Osteoblast (primary cell): ENCODE measurements at regions not wholly inside any gene's neighbourhood (a gene's known extent, or its start where the extent isn't known, plus 50 kb on each side); places are given as distances from the start of the nearest gene placed in this dataset.

Experiments used
- DNase-seq: peaks from one replicate; pipeline ENCODE4 v3.0.0; 2011; ENCODE audit warnings: low spot score, mixed read lengths; ENCODE audit not compliant: insufficient read length; ENCODE audit errors: missing footprints
- H2AFZ ChIP-seq: 2 replicates; pipeline ENCODE4 v1.6.0; 2011; ENCODE audit warnings: mild to moderate bottlenecking, low read length
- H3K27ac ChIP-seq: 2 replicates; pipeline ENCODE4 v1.5.1; 2011; ENCODE audit warnings: mild to moderate bottlenecking, low read depth, low read length, moderate library complexity
- H3K27me3 ChIP-seq: 2 replicates; pipeline ENCODE4 v1.6.0; 2012; ENCODE audit warnings: mild to moderate bottlenecking, control low read depth, inconsistent platforms, low read length, moderate library complexity; ENCODE audit not compliant: insufficient read depth
- H3K36me3 ChIP-seq: 2 replicates; pipeline ENCODE4 v1.5.1; 2011; ENCODE audit warnings: mild to moderate bottlenecking, low read length, control low read depth, moderate library complexity; ENCODE audit not compliant: insufficient read depth
- H3K4me1 ChIP-seq: 2 replicates; pipeline ENCODE4 v1.5.1; 2011; ENCODE audit warnings: mild to moderate bottlenecking, low read length, control low read depth, moderate library complexity; ENCODE audit not compliant: insufficient read depth
- H3K4me2 ChIP-seq: 2 replicates; pipeline ENCODE4 v1.6.0; 2011; ENCODE audit warnings: mild to moderate bottlenecking, low read length; ENCODE audit not compliant: insufficient read depth
- H3K4me3 ChIP-seq: fragments of 200-600 bp; sonication (generic); 3 replicates; pipeline ENCODE4 v1.5.1; 2012; ENCODE audit warnings: mild to moderate bottlenecking, low read length, inconsistent platforms; ENCODE audit not compliant: insufficient read depth
- H3K79me2 ChIP-seq: 2 replicates; pipeline ENCODE4 v1.6.0; 2012; ENCODE audit warnings: mild to moderate bottlenecking, low read length, control low read depth, inconsistent platforms; ENCODE audit not compliant: insufficient read depth
- H3K9me3 ChIP-seq: 2 replicates; pipeline ENCODE4 v1.5.1; 2011; ENCODE audit warnings: low read depth, low read length, control low read depth
- H4K20me1 ChIP-seq: 2 replicates; pipeline ENCODE4 v1.6.0; 2012; ENCODE audit warnings: mild to moderate bottlenecking, low read length, control low read depth; ENCODE audit not compliant: insufficient read depth
- CTCF ChIP-seq: IDR thresholded peaks from 2 replicates; pipeline ENCODE4 v1.5.1; 2011; ENCODE audit warnings: mild to moderate bottlenecking, low read depth, low read length, moderate library complexity; ENCODE audit errors: extremely low read depth

- no peaks in the 10 kb centered on the region for H3K9me3 ChIP-seq
- no peaks in the 10 kb centered on the region for H4K20me1 ChIP-seq
- H2AFZ ChIP-seq, result no peak overlapping the region
- DNase-seq, result no peak
- no peak overlapping the region for H3K4me3 ChIP-seq
- no peaks in the 10 kb centered on the region for H3K79me2 ChIP-seq
- no peaks in the 10 kb centered on the region for H3K4me1 ChIP-seq
- H3K36me3 ChIP-seq, result no peaks in the 10 kb centered on the region
- no peaks in the 10 kb centered on the region for H3K27me3 ChIP-seq
- TF ChIP-seq CTCF, result no peak
- H3K27ac ChIP-seq, result no peak overlapping the region
- H3K4me2 ChIP-seq, result no peak overlapping the region
These were observed 84.8 kb upstream of the PAQR3 start for GRCh38 chr4:79023799-79024770.

GRCh38 chr4:79022529-79022928 lies 83.3 kb upstream of the PAQR3 start:
- H3K9me3 ChIP-seq, result no peaks in the 10 kb centered on the region
- no peaks in the 10 kb centered on the region for H3K36me3 ChIP-seq
- no peak overlapping the region for H3K27ac ChIP-seq
- no peaks in the 10 kb centered on the region for H4K20me1 ChIP-seq
- TF ChIP-seq CTCF, result no peak
- H3K4me3 ChIP-seq, result no peak overlapping the region
- no peak for DNase-seq
- no peaks in the 10 kb centered on the region for H3K27me3 ChIP-seq
- H2AFZ ChIP-seq, result no peak overlapping the region
- no peak overlapping the region for H3K4me2 ChIP-seq
- H3K4me1 ChIP-seq, result no peaks in the 10 kb centered on the region
- H3K79me2 ChIP-seq, result no peaks in the 10 kb centered on the region

- DNase-seq, result no peak
- Histone ChIP-seq H3K4me1 (no peaks in the 10 kb centered on the region), H3K27me3 (no peaks in the 10 kb centered on the region)
These were observed 78.2 kb upstream of the PAQR3 start for GRCh38 chr4:79017481-79017880.

More at GRCh38 chr4:79017481-79017880, 78.2 kb upstream of the PAQR3 start:
- Histone ChIP-seq H3K9me3 (no peaks in the 10 kb centered on the region), H3K4me2 (no peak overlapping the region), H3K4me3 (no peak overlapping the region), H3K79me2 (no peaks in the 10 kb centered on the region), H2AFZ (no peak overlapping the region), H3K27ac (no peak overlapping the region), H4K20me1 (no peaks in the 10 kb centered on the region), H3K36me3 (no peaks in the 10 kb centered on the region)
- no peak for TF ChIP-seq CTCF
